RWPE2 (cell line): ENCODE measurements at regions not wholly inside any gene's neighbourhood (a gene's known extent, or its start where the extent isn't known, plus 50 kb on each side); places are given as distances from the start of the nearest gene placed in this dataset.
A peak's percentile ranks its signal among the peaks of the same experiment; 100 is the strongest.

Experiments
- ATAC-seq: fragments of 200-7000 bp; cut with Tn5 transposase; 3 replicates; pipeline ENCODE4 v1.9.1; 2021; ENCODE audit warnings: low read depth
- DNase-seq: peaks from one replicate; pipeline ENCODE4 v3.0.0-alpha.2; 2020; ENCODE audit warnings: low spot score
- H3K27ac ChIP-seq: fragments of 450-650 bp; 2 replicates; pipeline ENCODE4 v1.5.1; 2017; ENCODE audit warnings: mild to moderate bottlenecking; ENCODE audit not compliant: poor library complexity, severe bottlenecking
- H3K27me3 ChIP-seq: fragments of 250-450 bp; sonication (Bioruptor Pico); 2 replicates; pipeline ENCODE4 v1.5.1; 2021; ENCODE audit warnings: mild to moderate bottlenecking, moderate library complexity; ENCODE audit not compliant: insufficient read depth, poor library complexity, severe bottlenecking
- H3K36me3 ChIP-seq: fragments of 250-450 bp; sonication (Bioruptor Pico); 2 replicates; pipeline ENCODE4 v1.5.1; 2020; ENCODE audit warnings: low read depth, mild to moderate bottlenecking, moderate library complexity
- H3K4me1 ChIP-seq: fragments of 250-450 bp; sonication (Bioruptor Pico); 2 replicates; pipeline ENCODE4 v1.5.1; 2021; ENCODE audit warnings: mild to moderate bottlenecking, moderate library complexity; ENCODE audit not compliant: insufficient read depth, poor library complexity, severe bottlenecking
- H3K4me3 ChIP-seq: fragments of 250-450 bp; sonication (Bioruptor Pico); 2 replicates; pipeline ENCODE4 v1.5.1; 2021; ENCODE audit warnings: mild to moderate bottlenecking, moderate library complexity; ENCODE audit not compliant: severe bottlenecking
- H3K9me3 ChIP-seq: fragments of 250-450 bp; sonication (Bioruptor Pico); 2 replicates; pipeline ENCODE4 v1.5.1; 2021; ENCODE audit warnings: mild to moderate bottlenecking, moderate library complexity; ENCODE audit not compliant: severe bottlenecking
- TF ChIP-seq, protein P1 (sequence below): fragments of 450-650 bp; IDR thresholded peaks from one replicate; pipeline ENCODE4 v1.5.1; 2017; ENCODE audit warnings: mild to moderate bottlenecking, moderate library complexity; ENCODE audit not compliant: poor library complexity, severe bottlenecking

DNA sequence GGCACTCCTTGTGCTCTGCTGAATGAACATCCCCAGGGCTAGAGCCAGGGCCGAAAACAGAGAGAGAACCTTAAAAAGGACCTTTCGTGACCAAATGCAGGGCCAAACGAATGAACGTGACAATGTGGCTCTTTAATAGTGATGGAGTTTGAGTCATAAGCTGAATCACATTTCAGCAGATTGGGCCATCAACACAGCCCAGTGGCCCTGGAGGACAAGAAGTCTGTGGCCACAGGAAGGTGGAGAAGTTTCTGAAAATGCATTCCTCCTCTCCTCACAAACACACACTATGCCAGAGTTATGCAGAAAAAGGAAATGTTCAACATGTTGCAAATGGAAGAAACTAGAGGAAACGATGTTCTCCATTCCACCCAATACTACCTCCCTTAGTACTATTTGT lies 415.8 kb downstream of the HRH4 start:
- H3K4me1 ChIP-seq = no peaks in the 10 kb centered on the region
- DNase-seq = no peak
- H3K36me3 ChIP-seq = no peaks in the 10 kb centered on the region
- H3K27me3 ChIP-seq = no peaks in the 10 kb centered on the region
- H3K9me3 ChIP-seq = no peaks in the 10 kb centered on the region
- no peak overlapping the region for H3K27ac ChIP-seq
- no peak for ATAC-seq
- no peak overlapping the region for H3K4me3 ChIP-seq
- TF ChIP-seq, protein P1, sequence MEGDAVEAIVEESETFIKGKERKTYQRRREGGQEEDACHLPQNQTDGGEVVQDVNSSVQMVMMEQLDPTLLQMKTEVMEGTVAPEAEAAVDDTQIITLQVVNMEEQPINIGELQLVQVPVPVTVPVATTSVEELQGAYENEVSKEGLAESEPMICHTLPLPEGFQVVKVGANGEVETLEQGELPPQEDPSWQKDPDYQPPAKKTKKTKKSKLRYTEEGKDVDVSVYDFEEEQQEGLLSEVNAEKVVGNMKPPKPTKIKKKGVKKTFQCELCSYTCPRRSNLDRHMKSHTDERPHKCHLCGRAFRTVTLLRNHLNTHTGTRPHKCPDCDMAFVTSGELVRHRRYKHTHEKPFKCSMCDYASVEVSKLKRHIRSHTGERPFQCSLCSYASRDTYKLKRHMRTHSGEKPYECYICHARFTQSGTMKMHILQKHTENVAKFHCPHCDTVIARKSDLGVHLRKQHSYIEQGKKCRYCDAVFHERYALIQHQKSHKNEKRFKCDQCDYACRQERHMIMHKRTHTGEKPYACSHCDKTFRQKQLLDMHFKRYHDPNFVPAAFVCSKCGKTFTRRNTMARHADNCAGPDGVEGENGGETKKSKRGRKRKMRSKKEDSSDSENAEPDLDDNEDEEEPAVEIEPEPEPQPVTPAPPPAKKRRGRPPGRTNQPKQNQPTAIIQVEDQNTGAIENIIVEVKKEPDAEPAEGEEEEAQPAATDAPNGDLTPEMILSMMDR = no peak

DNA sequence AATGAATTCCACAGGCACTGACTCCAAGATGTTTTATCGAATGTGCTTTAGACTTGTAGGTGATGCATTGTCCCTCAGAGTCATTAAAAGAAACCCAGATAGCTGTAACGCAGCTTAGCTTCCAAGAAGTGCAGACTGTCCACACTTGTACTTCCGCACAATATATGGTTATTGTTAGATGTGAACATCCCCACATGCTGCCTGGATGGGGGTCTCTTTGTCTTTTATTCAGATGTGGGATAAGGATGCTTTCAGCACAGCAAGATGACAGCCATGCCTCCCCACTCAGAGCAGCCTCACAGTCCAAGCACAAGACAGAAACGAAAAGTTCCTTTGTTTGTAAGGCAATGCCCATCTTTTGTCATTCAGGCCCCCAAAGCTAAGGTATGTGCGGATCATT lies 416.6 kb downstream of the HRH4 start:
- H3K4me3 ChIP-seq = no peak overlapping the region
- H3K36me3 ChIP-seq = no peaks in the 10 kb centered on the region
- no peak overlapping the region for H3K27ac ChIP-seq
- no peak for ATAC-seq
- TF ChIP-seq, protein P1 = no peak
- H3K9me3 ChIP-seq = no peaks in the 10 kb centered on the region
- DNase-seq = no peak
- no peaks in the 10 kb centered on the region for H3K4me1 ChIP-seq
- no peaks in the 10 kb centered on the region for H3K27me3 ChIP-seq

DNA sequence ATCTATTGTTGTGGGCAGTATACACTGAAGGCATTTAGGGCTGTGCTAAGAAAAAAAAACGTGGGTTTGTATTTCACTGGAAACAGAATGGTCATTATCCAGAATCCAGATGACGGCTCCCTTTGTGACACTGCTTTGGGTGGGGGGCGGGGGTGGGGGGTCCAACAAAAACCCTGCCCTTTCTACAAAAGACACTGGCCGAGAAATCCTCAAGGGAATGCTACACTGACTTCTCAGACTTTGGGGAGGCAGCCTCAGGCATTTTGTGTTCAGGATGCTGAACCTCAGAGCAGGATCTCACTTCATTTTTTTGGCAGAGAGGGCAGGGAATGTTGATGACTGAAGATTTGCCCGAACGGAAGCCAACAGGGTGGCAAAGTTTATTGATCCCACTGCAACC lies 417.1 kb downstream of the HRH4 start:
- TF ChIP-seq, protein P1 = no peak

DNA sequence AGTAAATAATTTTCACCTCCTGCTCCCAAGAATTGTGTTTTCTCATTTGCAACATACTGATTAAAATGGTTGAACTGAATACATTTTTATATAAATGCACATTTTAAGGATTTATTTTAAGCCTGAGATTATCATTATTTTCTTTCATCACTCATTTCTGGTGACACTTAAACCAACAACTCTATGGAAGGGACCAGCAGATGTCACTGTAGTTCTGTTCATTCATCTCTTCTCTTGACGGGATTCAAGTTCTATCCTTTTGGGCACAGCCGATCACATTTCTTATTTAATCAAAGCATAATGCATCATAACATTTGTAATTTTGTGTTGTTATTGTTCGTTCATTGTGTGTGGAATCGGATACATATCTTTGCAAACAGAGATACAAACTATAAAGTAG lies 417.9 kb downstream of the HRH4 start:
- TF ChIP-seq, protein P1 = peak; percentile 31
- no peak for DNase-seq
- no peaks in the 10 kb centered on the region for H3K4me1 ChIP-seq
- H3K36me3 ChIP-seq = no peaks in the 10 kb centered on the region
- no peak for ATAC-seq
- H3K9me3 ChIP-seq = no peaks in the 10 kb centered on the region
- H3K27me3 ChIP-seq = no peaks in the 10 kb centered on the region
- no peak overlapping the region for H3K27ac ChIP-seq
- H3K4me3 ChIP-seq = no peak overlapping the region

More for the DNA sequence above, 417.1 kb downstream of the HRH4 start:
- DNase-seq (no peak), ATAC-seq (no peak)
- no peak overlapping the region for H3K4me3 ChIP-seq
- no peaks in the 10 kb centered on the region for H3K36me3 ChIP-seq
- H3K4me1 ChIP-seq = no peaks in the 10 kb centered on the region
- no peaks in the 10 kb centered on the region for H3K27me3 ChIP-seq
- no peak overlapping the region for H3K27ac ChIP-seq
- no peaks in the 10 kb centered on the region for H3K9me3 ChIP-seq

DNA sequence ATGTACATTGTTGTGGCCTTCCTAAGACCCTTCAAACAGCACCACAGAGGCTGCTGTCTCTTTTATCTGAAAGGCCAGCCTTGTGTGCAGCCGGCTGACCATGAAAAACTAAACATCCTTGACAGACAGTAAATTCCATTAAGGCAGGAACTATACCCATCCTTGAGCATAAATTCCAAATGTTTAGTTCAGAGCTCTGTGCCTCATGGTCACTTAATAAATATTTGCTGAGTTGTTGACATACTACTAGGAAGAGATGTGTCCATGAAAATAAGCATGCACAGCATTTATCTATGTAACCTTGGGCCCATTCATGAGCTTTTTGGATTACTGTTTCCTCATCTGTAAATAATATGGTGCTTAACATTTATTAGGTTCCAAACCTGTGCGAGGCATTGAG lies 424.8 kb downstream of the HRH4 start:
- Histone ChIP-seq H3K9me3 (no peaks in the 10 kb centered on the region), H3K27ac (no peak overlapping the region), H3K27me3 (no peaks in the 10 kb centered on the region), H3K4me3 (no peak overlapping the region), H3K4me1 (no peaks in the 10 kb centered on the region), H3K36me3 (no peaks in the 10 kb centered on the region)
- TF ChIP-seq, protein P1 = no peak
- no peak for DNase-seq
- ATAC-seq = no peak
